GM23338 (cell line): ENCODE measurements at regions not wholly inside any gene's neighbourhood (a gene's known extent, or its start where the extent isn't known, plus 50 kb on each side); places are given as distances from the start of the nearest gene placed in this dataset.

Experiments
- CREB1 ChIP-seq: fragments of 250-450 bp; sonication (Bioruptor Pico); IDR thresholded peaks from 2 replicates; pipeline ENCODE4 v1.5.0; 2020; ENCODE audit warnings: low read depth, mild to moderate bottlenecking, moderate library complexity
- CTCF ChIP-seq, 2 experiments: fragments of 200-600 bp in 1 of 2; sonication (generic) in 1 of 2; conservative IDR thresholded peaks; 2 replicates each; pipeline versions ENCODE4 v1.5.1 to v1.6.1; 2016 to 2017; ENCODE audit warnings: antibody characterized with exemption in 2 of 2, low read depth in 2 of 2, mild to moderate bottlenecking in 2 of 2, moderate library complexity in 1 of 2
- ETS1 ChIP-seq: IDR thresholded peaks from 2 replicates; pipeline ENCODE4 v1.6.1; 2016; ENCODE audit warnings: antibody characterized with exemption
- EZH2 ChIP-seq: fragments of 200-600 bp; sonication (generic); IDR thresholded peaks from one replicate; pipeline ENCODE4 v1.8.0; 2017; ENCODE audit warnings: antibody characterized with exemption, mild to moderate bottlenecking, low read depth; ENCODE audit not compliant: unreplicated experiment
- EZH2phosphoT487 ChIP-seq: fragments of 200-600 bp; sonication (generic); IDR thresholded peaks from one replicate; pipeline ENCODE4 v1.8.1; 2018; ENCODE audit warnings: antibody characterized with exemption; ENCODE audit not compliant: unreplicated experiment
- JUNB ChIP-seq: IDR thresholded peaks from one replicate; pipeline ENCODE4 v1.6.1; 2016; ENCODE audit warnings: antibody characterized with exemption; ENCODE audit not compliant: unreplicated experiment
- NANOG ChIP-seq: IDR thresholded peaks from 2 replicates; pipeline ENCODE4 v1.6.1; 2016; ENCODE audit warnings: antibody characterized with exemption, borderline replicate concordance
- POLR2AphosphoS5 ChIP-seq: IDR thresholded peaks from 2 replicates; pipeline ENCODE4 v1.6.1; 2016; ENCODE audit warnings: antibody characterized with exemption, low read depth
- REST ChIP-seq: IDR thresholded peaks from one replicate; pipeline ENCODE4 v1.6.1; 2018; ENCODE audit warnings: antibody characterized with exemption; ENCODE audit not compliant: unreplicated experiment
- STAT1 ChIP-seq: IDR thresholded peaks from one replicate; pipeline ENCODE4 v1.6.1; 2016; ENCODE audit warnings: antibody characterized with exemption; ENCODE audit not compliant: unreplicated experiment
- ZNF114 ChIP-seq: fragments of 250-450 bp; sonication (Bioruptor Pico); IDR thresholded peaks from 2 replicates; pipeline ENCODE4 v1.5.0; 2020; ENCODE audit warnings: mild to moderate bottlenecking, moderate library complexity
- ZNF331 ChIP-seq: fragments of 250-450 bp; sonication (Bioruptor Pico); IDR thresholded peaks from 2 replicates; pipeline ENCODE4 v1.5.0; 2020; ENCODE audit warnings: low read depth, mild to moderate bottlenecking, moderate library complexity
- ZNF462 ChIP-seq: fragments of 250-450 bp; sonication (Bioruptor Pico); IDR thresholded peaks from 2 replicates; pipeline ENCODE4 v1.5.0; 2020; ENCODE audit warnings: mild to moderate bottlenecking, moderate library complexity

- no peak for TF ChIP-seq ETS1
- no peak for TF ChIP-seq CTCF (conservative IDR thresholded peaks at IDR 0.05; ENCODE audit: low read depth in 2 of 2)
- no peak for TF ChIP-seq POLR2AphosphoS5
- TF ChIP-seq ZNF114 (CRISPR knock-in tag), result no peak
- TF ChIP-seq EZH2, result no peak
- TF ChIP-seq CREB1, result no peak
- no peak for TF ChIP-seq REST
- no peak for TF ChIP-seq EZH2phosphoT487
- TF ChIP-seq NANOG, result no peak
- TF ChIP-seq JUNB, result no peak
- TF ChIP-seq STAT1, result no peak
- TF ChIP-seq ZNF331 (CRISPR knock-in tag), result no peak
- TF ChIP-seq ZNF462, result no peak
Measured at GRCh38 chr14:89724628-89724960, 229.9 kb downstream of the EFCAB11 start.
